ENCODE measurements at regions not wholly inside any gene's neighbourhood (a gene's known extent, or its start where the extent isn't known, plus 50 kb on each side); places are given as distances from the start of the nearest gene placed in this dataset.

GRCh38 chr11:93940395-93940794 is 80.8 kb upstream of the HEPHL1 start:
- no peak overlapping the region for H3K4me3 ChIP-seq (ENCODE audit: low read length in 3 of 3)
- intact Hi-C loops (cut with DNase I), result no loop called here
- DNase-seq, result no peak
- H3K9me3 ChIP-seq (ENCODE audit: control insufficient read depth in 2 of 3, insufficient read depth in 1 of 3, low read length in 3 of 3), result no peaks in the 10 kb centered on the region
- no peak for FAIRE-seq
- TF ChIP-seq, protein P1, sequence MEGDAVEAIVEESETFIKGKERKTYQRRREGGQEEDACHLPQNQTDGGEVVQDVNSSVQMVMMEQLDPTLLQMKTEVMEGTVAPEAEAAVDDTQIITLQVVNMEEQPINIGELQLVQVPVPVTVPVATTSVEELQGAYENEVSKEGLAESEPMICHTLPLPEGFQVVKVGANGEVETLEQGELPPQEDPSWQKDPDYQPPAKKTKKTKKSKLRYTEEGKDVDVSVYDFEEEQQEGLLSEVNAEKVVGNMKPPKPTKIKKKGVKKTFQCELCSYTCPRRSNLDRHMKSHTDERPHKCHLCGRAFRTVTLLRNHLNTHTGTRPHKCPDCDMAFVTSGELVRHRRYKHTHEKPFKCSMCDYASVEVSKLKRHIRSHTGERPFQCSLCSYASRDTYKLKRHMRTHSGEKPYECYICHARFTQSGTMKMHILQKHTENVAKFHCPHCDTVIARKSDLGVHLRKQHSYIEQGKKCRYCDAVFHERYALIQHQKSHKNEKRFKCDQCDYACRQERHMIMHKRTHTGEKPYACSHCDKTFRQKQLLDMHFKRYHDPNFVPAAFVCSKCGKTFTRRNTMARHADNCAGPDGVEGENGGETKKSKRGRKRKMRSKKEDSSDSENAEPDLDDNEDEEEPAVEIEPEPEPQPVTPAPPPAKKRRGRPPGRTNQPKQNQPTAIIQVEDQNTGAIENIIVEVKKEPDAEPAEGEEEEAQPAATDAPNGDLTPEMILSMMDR (IDR thresholded peaks at IDR 0.05; ENCODE audit: borderline replicate concordance, extremely low read depth, insufficient read depth), result no peak
- H3K4me1 ChIP-seq (ENCODE audit: control insufficient read depth in 2 of 3, insufficient read depth in 2 of 3, low read depth in 1 of 3, low read length in 3 of 3), result no peaks in the 10 kb centered on the region
- H3K27ac ChIP-seq (ENCODE audit: low read depth in 2 of 2, low read length in 2 of 2), result no peak overlapping the region
- H3K36me3 ChIP-seq (ENCODE audit: control insufficient read depth in 2 of 3, insufficient read depth in 3 of 3, low read length in 3 of 3), result no peaks in the 10 kb centered on the region
- H3K27me3 ChIP-seq (ENCODE audit: control insufficient read depth, insufficient read depth, low read length), result no peaks in the 10 kb centered on the region
- no peak overlapping the region for H3K9ac ChIP-seq (ENCODE audit: low read length in 3 of 3)

DNA sequence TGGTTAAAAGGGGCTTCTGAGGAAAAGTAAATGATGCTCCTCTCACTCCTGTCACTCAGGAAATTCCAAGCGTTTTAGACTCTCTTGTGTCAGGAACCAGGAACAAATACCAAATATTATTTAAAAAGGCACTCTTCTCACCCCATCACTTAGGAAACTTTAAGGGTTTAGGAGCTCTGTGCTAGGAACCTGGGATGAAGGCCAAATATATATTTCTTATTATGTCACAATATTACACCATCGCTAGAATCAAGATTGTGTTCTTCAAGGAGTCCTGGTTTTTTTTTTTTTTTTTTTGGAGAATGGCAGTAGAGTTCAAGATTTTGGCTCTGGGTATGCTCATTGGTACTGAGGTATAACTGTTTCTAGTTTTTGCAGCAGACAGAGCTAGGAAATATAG is 79.0 kb upstream of the HEPHL1 start:
- DNase-seq (no peak), FAIRE-seq (no peak)
- Histone ChIP-seq H3K9ac (ENCODE audit: low read length in 3 of 3) (no peak overlapping the region), H3K36me3 (ENCODE audit: control insufficient read depth in 2 of 3, insufficient read depth in 3 of 3, low read length in 3 of 3) (no peaks in the 10 kb centered on the region), H3K4me1 (ENCODE audit: control insufficient read depth in 2 of 3, insufficient read depth in 2 of 3, low read depth in 1 of 3, low read length in 3 of 3) (no peaks in the 10 kb centered on the region), H3K4me3 (ENCODE audit: low read length in 3 of 3) (no peak overlapping the region), H3K27me3 (ENCODE audit: control insufficient read depth, insufficient read depth, low read length) (no peaks in the 10 kb centered on the region), H3K9me3 (ENCODE audit: control insufficient read depth in 2 of 3, insufficient read depth in 1 of 3, low read length in 3 of 3) (no peaks in the 10 kb centered on the region), H3K27ac (ENCODE audit: low read depth in 2 of 2, low read length in 2 of 2) (no peak overlapping the region)
- intact Hi-C loops (cut with DNase I), result no loop called here
- TF ChIP-seq, protein P1 (IDR thresholded peaks at IDR 0.05; ENCODE audit: borderline replicate concordance, extremely low read depth, insufficient read depth), result no peak

DNA sequence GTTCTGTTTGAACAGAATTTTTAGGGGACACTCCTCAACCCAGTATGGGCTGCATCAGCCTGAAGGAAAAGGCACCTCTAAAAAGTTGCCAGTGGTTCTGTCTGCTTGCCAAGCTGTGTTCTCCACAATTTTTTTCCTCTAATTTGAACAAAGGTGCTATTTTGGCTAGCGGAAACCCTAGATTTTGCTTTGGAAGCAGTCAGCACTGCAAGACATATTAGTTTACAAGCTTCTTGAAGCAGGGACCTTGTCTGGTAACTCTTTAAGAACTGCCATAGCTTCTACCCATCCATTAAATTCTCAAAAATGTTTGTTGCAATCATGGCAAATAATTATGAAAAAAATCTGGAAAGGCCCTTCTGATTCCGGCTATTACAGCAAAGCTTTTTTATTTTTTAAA is 75.6 kb upstream of the HEPHL1 start:
- Histone ChIP-seq H3K4me3 (ENCODE audit: low read length in 3 of 3) (no peak overlapping the region), H3K9ac (ENCODE audit: low read length in 3 of 3) (no peak overlapping the region), H3K27ac (ENCODE audit: low read depth in 2 of 2, low read length in 2 of 2) (no peak overlapping the region), H3K9me3 (ENCODE audit: control insufficient read depth in 2 of 3, insufficient read depth in 1 of 3, low read length in 3 of 3) (no peaks in the 10 kb centered on the region), H3K4me1 (ENCODE audit: control insufficient read depth in 2 of 3, insufficient read depth in 2 of 3, low read depth in 1 of 3, low read length in 3 of 3) (no peaks in the 10 kb centered on the region), H3K27me3 (ENCODE audit: control insufficient read depth, insufficient read depth, low read length) (no peaks in the 10 kb centered on the region), H3K36me3 (ENCODE audit: control insufficient read depth in 2 of 3, insufficient read depth in 3 of 3, low read length in 3 of 3) (no peaks in the 10 kb centered on the region)
- DNase-seq, result no peak
- no peak for FAIRE-seq
- TF ChIP-seq, protein P1 (IDR thresholded peaks at IDR 0.05; ENCODE audit: borderline replicate concordance, extremely low read depth, insufficient read depth), result no peak
- intact Hi-C loops (cut with DNase I), result no loop called here

- H3K36me3 ChIP-seq (ENCODE audit: control insufficient read depth in 2 of 3, insufficient read depth in 3 of 3, low read length in 3 of 3), result no peaks in the 10 kb centered on the region
- DNase-seq (no peak), FAIRE-seq (no peak)
- H3K9ac ChIP-seq (ENCODE audit: low read length in 3 of 3), result no peak overlapping the region
- no peaks in the 10 kb centered on the region for H3K9me3 ChIP-seq (ENCODE audit: control insufficient read depth in 2 of 3, insufficient read depth in 1 of 3, low read length in 3 of 3)
- H3K27ac ChIP-seq (ENCODE audit: low read depth in 2 of 2, low read length in 2 of 2), result no peak overlapping the region
- H3K4me3 ChIP-seq (ENCODE audit: low read length in 3 of 3), result no peak overlapping the region
- H3K27me3 ChIP-seq (ENCODE audit: control insufficient read depth, insufficient read depth, low read length), result no peaks in the 10 kb centered on the region
- intact Hi-C loops (cut with DNase I), result no loop called here
- no peaks in the 10 kb centered on the region for H3K4me1 ChIP-seq (ENCODE audit: control insufficient read depth in 2 of 3, insufficient read depth in 2 of 3, low read depth in 1 of 3, low read length in 3 of 3)
- TF ChIP-seq, protein P1 (IDR thresholded peaks at IDR 0.05; ENCODE audit: borderline replicate concordance, extremely low read depth, insufficient read depth), result no peak
These were observed 68.9 kb upstream of the HEPHL1 start for GRCh38 chr11:93952082-93952780.
